HCT116 (cell line): ENCODE measurements at regions not wholly inside any gene's neighbourhood (a gene's known extent, or its start where the extent isn't known, plus 50 kb on each side); places are given as distances from the start of the nearest gene placed in this dataset.

ENCODE experiments used
- ATAC-seq: fragments of 200-7000 bp; cut with Tn5 transposase; 2 replicates; pipeline ENCODE4 v1.9.1; 2020; ENCODE audit warnings: mild to moderate bottlenecking, moderate library complexity
- BruUV-seq: library from RNA; stranded (reverse); fragments of 400-500 nt; replicated peaks from 2 replicates; lab custom pipeline; 2021; lab: Mats Ljungman, UMichigan
- CTCF ChIA-PET: fragments of 300-600 bp; sonication (Branson Sonifier 250); formaldehyde crosslinking; loops from one replicate; lab custom pipeline; 2021; ENCODE audit warnings: antibody characterized with exemption; lab: Charles Lee
- POLR2A ChIA-PET: fragments of 300-600, 350-600 bp; sonication (Branson Sonifier 250); formaldehyde crosslinking; loops from one replicate; lab custom pipeline; 2021; ENCODE audit warnings: antibody characterized with exemption; lab: Charles Lee
- RAD21 ChIA-PET, 2 experiments: fragments of 300-600 bp; sonication (Branson Sonifier 250); formaldehyde crosslinking; loops; one replicate each; lab custom pipeline; 2023; ENCODE audit warnings: low total read pairs in 2 of 2; ENCODE audit not compliant: uncharacterized antibody in 2 of 2, unreplicated experiment in 2 of 2, low non-redundant PET in 1 of 2; lab: Charles Lee
- DNase-seq: peaks from one replicate; pipeline ENCODE4 v3.0.0-alpha.2; 2010; ENCODE audit warnings: low read depth, low spot score
- H2AFZ ChIP-seq: fragments of 200-600 bp; shearing (Covaris generic), sonication (generic); 2 replicates; pipeline ENCODE4 v1.6.1; 2017; ENCODE audit warnings: low read depth, mixed run types, mixed read lengths, antibody characterized with exemption, low read length; ENCODE audit not compliant: poor library complexity, severe bottlenecking
- H3K27ac ChIP-seq: 2 replicates; pipeline ENCODE4 v1.5.1; 2012; ENCODE audit warnings: low read depth, low read length
- H3K27me3 ChIP-seq: fragments of 200-600 bp; sonication (generic); 2 replicates; pipeline ENCODE4 v1.6.1; 2016; ENCODE audit warnings: mixed run types, low read length, mixed read lengths; ENCODE audit not compliant: insufficient read depth
- H3K36me3 ChIP-seq, 2 experiments: fragments of 200-500 bp in 1 of 2; fragments of 200-600 bp in 1 of 2; sonication (Bioruptor generic) in 1 of 2; sonication (generic) in 1 of 2; 2 replicates each; pipeline versions ENCODE4 v1.5.1 to v1.6.1; 2014 to 2016; ENCODE audit warnings: low read length in 2 of 2, inconsistent platforms in 1 of 2, mixed read lengths in 1 of 2, mixed run types in 1 of 2; ENCODE audit not compliant: insufficient read depth in 2 of 2, control insufficient read depth in 1 of 2
- H3K4me1 ChIP-seq, 2 experiments: fragments of 200-600 bp in 1 of 2; sonication (generic) in 1 of 2; 2 replicates each; pipeline versions ENCODE4 v1.5.1 to v1.6.1; 2012 to 2017; ENCODE audit warnings: low read length in 2 of 2, inconsistent platforms in 1 of 2, mild to moderate bottlenecking in 1 of 2, mixed read lengths in 1 of 2, mixed run types in 1 of 2, moderate library complexity in 1 of 2; ENCODE audit not compliant: insufficient read depth in 2 of 2, control insufficient read depth in 1 of 2
- H3K4me2 ChIP-seq: fragments of 200-600 bp; sonication (generic); 2 replicates; pipeline ENCODE4 v1.6.1; 2017; ENCODE audit warnings: mixed run types, low read length, mixed read lengths
- H3K4me3 ChIP-seq, 2 experiments: fragments of 200-600 bp in 1 of 2; sonication (generic) in 1 of 2; replicated peaks in 1 of 2; 2 replicates each; pipeline ENCODE4 v1.5.1; 2011 to 2016; ENCODE audit warnings: low read length in 2 of 2, control low read depth in 1 of 2, low read depth in 1 of 2, mild to moderate bottlenecking in 1 of 2, mixed read lengths in 1 of 2, mixed run types in 1 of 2
- H3K79me2 ChIP-seq: fragments of 200-600 bp; sonication (generic); 2 replicates; pipeline ENCODE4 v1.6.1; 2017; ENCODE audit warnings: mild to moderate bottlenecking, mixed run types, low read length, moderate library complexity, mixed read lengths; ENCODE audit not compliant: insufficient read depth
- H3K9ac ChIP-seq: fragments of 200-600 bp; sonication (generic); 2 replicates; pipeline ENCODE4 v1.6.1; 2016; ENCODE audit warnings: low read length, mixed read lengths
- H3K9me2 ChIP-seq: fragments of 200-600 bp; sonication (generic), shearing (Covaris generic); 2 replicates; pipeline ENCODE4 v1.6.1; 2017; ENCODE audit warnings: mixed run types, mild to moderate bottlenecking, moderate library complexity; ENCODE audit not compliant: insufficient read depth
- H3K9me3 ChIP-seq, 2 experiments: fragments of 200-500 bp in 1 of 2; fragments of 200-600 bp in 1 of 2; sonication (Bioruptor generic) in 1 of 2; sonication (generic) in 1 of 2; 2 replicates each; pipeline ENCODE4 v1.6.1; 2014 to 2017; ENCODE audit warnings: low read length in 2 of 2, mixed read lengths in 2 of 2, inconsistent platforms in 1 of 2, low read depth in 1 of 2, mild to moderate bottlenecking in 1 of 2, mixed run types in 1 of 2, moderate library complexity in 1 of 2; ENCODE audit not compliant: control insufficient read depth in 1 of 2, insufficient read depth in 1 of 2
- H4K20me1 ChIP-seq: fragments of 200-600 bp; sonication (generic), shearing (Covaris generic); 2 replicates; pipeline ENCODE4 v1.6.1; 2017; ENCODE audit warnings: mixed run types, mild to moderate bottlenecking, moderate library complexity; ENCODE audit not compliant: insufficient read depth
- CBX3 ChIP-seq: IDR thresholded peaks from 2 replicates; pipeline ENCODE4 v1.6.1; 2012; ENCODE audit warnings: low read depth
- CEBPB ChIP-seq: IDR thresholded peaks from 2 replicates; pipeline ENCODE4 v1.6.1; 2012; ENCODE audit warnings: low read depth
- CTCF ChIP-seq, 3 experiments: fragments of 200-600 bp in 1 of 3; sonication (generic) in 1 of 3; IDR thresholded peaks in 2 of 3; conservative IDR thresholded peaks in 1 of 3; 2 replicates each; pipeline ENCODE4 v1.5.1; 2012 to 2017; ENCODE audit warnings: low read depth in 2 of 3, low read length in 2 of 3, antibody characterized with exemption in 1 of 3, borderline replicate concordance in 1 of 3, control low read depth in 1 of 3, mild to moderate bottlenecking in 1 of 3, mixed read lengths in 1 of 3, mixed run types in 1 of 3, moderate library complexity in 1 of 3; ENCODE audit not compliant: insufficient read depth in 1 of 3
- EGR1 ChIP-seq: IDR thresholded peaks from 2 replicates; pipeline ENCODE4 v1.6.1; 2012; ENCODE audit warnings: low read depth
- ELF1 ChIP-seq: IDR thresholded peaks from 2 replicates; pipeline ENCODE4 v1.6.1; 2012; ENCODE audit warnings: low read depth, borderline replicate concordance
- EZH2 ChIP-seq: fragments of 200-600 bp; sonication (generic); IDR thresholded peaks from 2 replicates; pipeline ENCODE4 v1.6.1; 2017; ENCODE audit warnings: antibody characterized with exemption, mixed run types
- EZH2phosphoT487 ChIP-seq: fragments of 200-600 bp; IDR thresholded peaks from 2 replicates; pipeline ENCODE4 v1.6.1; 2018; ENCODE audit warnings: antibody characterized with exemption, borderline replicate concordance
- FOSL1 ChIP-seq: IDR thresholded peaks from 2 replicates; pipeline ENCODE4 v1.6.1; 2012; ENCODE audit warnings: low read depth
- JUND ChIP-seq: IDR thresholded peaks from 2 replicates; pipeline ENCODE4 v1.6.1; 2012
- RAD21 ChIP-seq: IDR thresholded peaks from 2 replicates; pipeline ENCODE4 v1.6.1; 2012; ENCODE audit warnings: low read depth, mild to moderate bottlenecking
- SIN3A ChIP-seq: IDR thresholded peaks from 2 replicates; pipeline ENCODE4 v1.6.1; 2012; ENCODE audit warnings: low read depth
- SP1 ChIP-seq: IDR thresholded peaks from 2 replicates; pipeline ENCODE4 v1.6.1; 2012; ENCODE audit warnings: low read depth
- TCF7L2 ChIP-seq: IDR thresholded peaks from 2 replicates; pipeline ENCODE4 v1.7.0; 2011; ENCODE audit warnings: borderline replicate concordance, inconsistent platforms; ENCODE audit not compliant: insufficient read depth, insufficient read length; ENCODE audit errors: extremely low read depth
- YY1 ChIP-seq: IDR thresholded peaks from 2 replicates; pipeline ENCODE4 v1.6.1; 2011; ENCODE audit warnings: low read length, low read depth, moderate library complexity, mild to moderate bottlenecking; ENCODE audit not compliant: insufficient replicate concordance; ENCODE audit errors: extremely low read depth
- ZFX ChIP-seq: fragments of 450-650 bp; IDR thresholded peaks from 2 replicates; pipeline ENCODE4 v1.6.1; 2017
- intact Hi-C: fragments of 100-400 bp; cut with micrococcal nuclease; formaldehyde crosslinking; loops from 2 replicates; pipeline ENCODE4 v1.10.0; 2022
- TF ChIP-seq, protein P1 (sequence below): IDR thresholded peaks from 2 replicates; pipeline ENCODE4 v1.6.1; 2012; ENCODE audit warnings: low read depth
- TF ChIP-seq, protein P2 (sequence below): IDR thresholded peaks from 2 replicates; pipeline ENCODE4 v1.6.1; 2011; ENCODE audit warnings: mild to moderate bottlenecking, low read length, moderate library complexity; ENCODE audit not compliant: insufficient replicate concordance; ENCODE audit errors: extremely low read depth

GRCh38 chr3:135809021-135809634 is 156.4 kb upstream of the PPP2R3A start:
- ATAC-seq (no peak), DNase-seq (no peak)
- Histone ChIP-seq H3K9me3 (no peaks in the 10 kb centered on the region), H3K4me2 (no peak overlapping the region), H3K9ac (no peak overlapping the region), H3K79me2 (no peaks in the 10 kb centered on the region), H2AFZ (no peak overlapping the region), H4K20me1 (no peaks in the 10 kb centered on the region), H3K4me1 (no peaks in the 10 kb centered on the region), H3K27ac (no peak overlapping the region), H3K36me3 (no peaks in the 10 kb centered on the region), H3K9me2 (no peaks in the 10 kb centered on the region), H3K4me3 (no peak overlapping the region), H3K27me3 (peaks cover 43% of the 10 kb centered on the region)
- CTCF ChIA-PET = no interaction called here
- RAD21 ChIA-PET = no interaction called here
- intact Hi-C loops = no loop called here
- TF ChIP-seq, protein P1, sequence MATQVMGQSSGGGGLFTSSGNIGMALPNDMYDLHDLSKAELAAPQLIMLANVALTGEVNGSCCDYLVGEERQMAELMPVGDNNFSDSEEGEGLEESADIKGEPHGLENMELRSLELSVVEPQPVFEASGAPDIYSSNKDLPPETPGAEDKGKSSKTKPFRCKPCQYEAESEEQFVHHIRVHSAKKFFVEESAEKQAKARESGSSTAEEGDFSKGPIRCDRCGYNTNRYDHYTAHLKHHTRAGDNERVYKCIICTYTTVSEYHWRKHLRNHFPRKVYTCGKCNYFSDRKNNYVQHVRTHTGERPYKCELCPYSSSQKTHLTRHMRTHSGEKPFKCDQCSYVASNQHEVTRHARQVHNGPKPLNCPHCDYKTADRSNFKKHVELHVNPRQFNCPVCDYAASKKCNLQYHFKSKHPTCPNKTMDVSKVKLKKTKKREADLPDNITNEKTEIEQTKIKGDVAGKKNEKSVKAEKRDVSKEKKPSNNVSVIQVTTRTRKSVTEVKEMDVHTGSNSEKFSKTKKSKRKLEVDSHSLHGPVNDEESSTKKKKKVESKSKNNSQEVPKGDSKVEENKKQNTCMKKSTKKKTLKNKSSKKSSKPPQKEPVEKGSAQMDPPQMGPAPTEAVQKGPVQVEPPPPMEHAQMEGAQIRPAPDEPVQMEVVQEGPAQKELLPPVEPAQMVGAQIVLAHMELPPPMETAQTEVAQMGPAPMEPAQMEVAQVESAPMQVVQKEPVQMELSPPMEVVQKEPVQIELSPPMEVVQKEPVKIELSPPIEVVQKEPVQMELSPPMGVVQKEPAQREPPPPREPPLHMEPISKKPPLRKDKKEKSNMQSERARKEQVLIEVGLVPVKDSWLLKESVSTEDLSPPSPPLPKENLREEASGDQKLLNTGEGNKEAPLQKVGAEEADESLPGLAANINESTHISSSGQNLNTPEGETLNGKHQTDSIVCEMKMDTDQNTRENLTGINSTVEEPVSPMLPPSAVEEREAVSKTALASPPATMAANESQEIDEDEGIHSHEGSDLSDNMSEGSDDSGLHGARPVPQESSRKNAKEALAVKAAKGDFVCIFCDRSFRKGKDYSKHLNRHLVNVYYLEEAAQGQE = no peak
- TF ChIP-seq FOSL1 (no peak), CEBPB (no peak), EZH2phosphoT487 (no peak), JUND (no peak), TCF7L2 (no peak), CTCF (IDR thresholded peaks at IDR 0.05 in 2 of 3, conservative IDR thresholded peaks at IDR 0.05 in 1 of 3; ENCODE audit: borderline replicate concordance in 1 of 3, insufficient read depth in 1 of 3, low read depth in 2 of 3, low read length in 2 of 3) (no peak), EZH2 (no peak), RAD21 (no peak), EGR1 (no peak), CBX3 (no peak), YY1 (no peak), ELF1 (no peak), SP1 (no peak), SIN3A (no peak), ZFX (no peak)
- TF ChIP-seq, protein P2, sequence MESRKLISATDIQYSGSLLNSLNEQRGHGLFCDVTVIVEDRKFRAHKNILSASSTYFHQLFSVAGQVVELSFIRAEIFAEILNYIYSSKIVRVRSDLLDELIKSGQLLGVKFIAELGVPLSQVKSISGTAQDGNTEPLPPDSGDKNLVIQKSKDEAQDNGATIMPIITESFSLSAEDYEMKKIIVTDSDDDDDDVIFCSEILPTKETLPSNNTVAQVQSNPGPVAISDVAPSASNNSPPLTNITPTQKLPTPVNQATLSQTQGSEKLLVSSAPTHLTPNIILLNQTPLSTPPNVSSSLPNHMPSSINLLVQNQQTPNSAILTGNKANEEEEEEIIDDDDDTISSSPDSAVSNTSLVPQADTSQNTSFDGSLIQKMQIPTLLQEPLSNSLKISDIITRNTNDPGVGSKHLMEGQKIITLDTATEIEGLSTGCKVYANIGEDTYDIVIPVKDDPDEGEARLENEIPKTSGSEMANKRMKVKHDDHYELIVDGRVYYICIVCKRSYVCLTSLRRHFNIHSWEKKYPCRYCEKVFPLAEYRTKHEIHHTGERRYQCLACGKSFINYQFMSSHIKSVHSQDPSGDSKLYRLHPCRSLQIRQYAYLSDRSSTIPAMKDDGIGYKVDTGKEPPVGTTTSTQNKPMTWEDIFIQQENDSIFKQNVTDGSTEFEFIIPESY = no peak
- POLR2A ChIA-PET = no interaction called here
- BruUV-seq = no TSS peak
